Stimulated activated CD4-positive, alpha-beta T cell treated with anti-CD3 and anti-CD28 coated beads, Interleukin-2, amount 100 ng/mL, for 24 hours (primary cell): ENCODE measurements at regions not wholly inside any gene's neighbourhood (a gene's known extent, or its start where the extent isn't known, plus 50 kb on each side); places are given as distances from the start of the nearest gene placed in this dataset.
A peak's percentile ranks its signal among the peaks of the same experiment; 100 is the strongest.
"Not testable (repeated sequence)": the region's sequence is repeated elsewhere in the genome, so short reads cannot be mapped to it uniquely, and the experiment has no call there.

Source experiments
- DNase-seq, 2 donors: peaks; one replicate each; pipeline ENCODE4 v3.0.0-alpha.2; 2020

GRCh38 chr3:195969838-195970776, 61.8 kb upstream of the TNK2 start:
- DNase-seq = not testable (repeated sequence)

DNA sequence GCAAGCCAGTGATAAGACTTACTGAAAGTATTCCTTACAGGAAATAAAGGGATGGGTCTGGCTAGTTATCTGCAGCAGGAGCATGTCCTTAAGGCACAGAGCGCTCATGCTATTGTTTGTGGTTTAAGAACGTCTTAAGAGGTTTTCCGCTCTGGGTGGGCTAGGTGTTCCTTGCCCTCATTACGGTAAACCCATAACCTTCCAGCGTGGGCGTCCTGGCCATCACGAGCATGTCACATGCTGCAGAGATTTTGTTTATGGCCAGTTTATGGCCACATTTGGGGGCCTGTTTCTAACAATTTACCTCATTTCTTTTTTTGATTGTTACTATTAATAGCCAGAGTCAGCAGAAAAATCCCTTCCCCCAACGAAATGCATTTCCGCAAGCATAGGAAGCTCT, 61.0 kb upstream of the TNK2 start:
- not testable (repeated sequence) for DNase-seq

GRCh38 chr3:195968104-195968503, 59.8 kb upstream of the TNK2 start:
- DNase-seq = not testable (repeated sequence)

DNA sequence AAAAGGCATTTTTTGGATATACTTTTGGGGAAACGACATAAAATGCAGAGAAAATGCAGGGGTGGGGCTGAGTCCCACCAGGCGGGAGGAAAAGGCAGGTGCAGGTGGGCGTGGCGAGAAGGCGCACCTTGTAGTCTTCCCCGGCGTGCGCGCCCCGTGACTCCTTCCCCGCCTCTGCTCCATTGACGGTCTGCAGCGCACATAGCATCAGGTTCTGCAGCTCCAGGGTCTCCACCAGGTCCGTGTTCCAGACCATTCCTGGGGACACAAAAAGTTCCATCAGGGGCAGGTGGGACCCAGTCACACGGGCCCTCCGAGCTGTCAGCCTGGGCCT, 59.0 kb upstream of the TNK2 start:
- not testable (repeated sequence) for DNase-seq

DNA sequence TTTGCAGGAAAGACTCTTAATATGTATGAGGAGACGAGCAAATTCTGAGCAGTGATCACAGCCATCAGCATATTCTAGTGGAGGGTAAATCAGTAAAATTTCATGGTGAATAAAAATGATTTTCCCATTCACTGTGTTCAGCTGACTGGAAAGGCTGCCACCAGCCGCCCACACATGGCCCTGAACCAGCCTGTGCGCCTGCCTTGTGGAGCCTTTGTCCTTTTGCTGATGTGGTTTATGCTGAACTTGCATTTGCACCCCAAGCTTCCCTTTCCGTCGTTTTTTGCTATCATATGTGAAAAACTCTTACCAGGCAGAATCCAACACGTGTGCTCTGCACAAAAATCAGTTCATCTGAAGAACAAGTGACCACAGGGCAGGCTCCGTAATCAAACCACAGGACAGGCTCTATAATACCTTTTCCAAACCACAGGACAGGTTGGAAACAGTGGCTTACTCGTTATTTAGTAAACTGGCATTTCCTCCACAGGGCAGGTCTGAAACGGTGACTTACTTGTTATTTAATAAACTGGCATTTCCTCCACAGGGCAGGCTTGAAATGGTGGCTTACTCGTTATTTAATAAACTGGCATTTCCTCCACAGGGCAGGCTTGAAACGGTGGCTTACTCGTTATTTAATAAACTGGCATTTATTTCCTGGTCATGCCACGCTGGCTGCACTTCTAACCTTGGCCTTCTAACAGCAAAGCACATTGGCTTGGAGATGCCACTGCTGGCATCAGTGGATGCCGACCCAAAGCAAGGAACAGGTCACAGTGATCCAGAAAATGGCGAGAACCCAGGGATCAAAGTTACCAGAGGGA, 58.4 kb upstream of the TNK2 start:
- not testable (repeated sequence) for DNase-seq

GRCh38 chr3:195965217-195965616, 56.9 kb upstream of the TNK2 start:
- DNase-seq = not testable (repeated sequence)

DNA sequence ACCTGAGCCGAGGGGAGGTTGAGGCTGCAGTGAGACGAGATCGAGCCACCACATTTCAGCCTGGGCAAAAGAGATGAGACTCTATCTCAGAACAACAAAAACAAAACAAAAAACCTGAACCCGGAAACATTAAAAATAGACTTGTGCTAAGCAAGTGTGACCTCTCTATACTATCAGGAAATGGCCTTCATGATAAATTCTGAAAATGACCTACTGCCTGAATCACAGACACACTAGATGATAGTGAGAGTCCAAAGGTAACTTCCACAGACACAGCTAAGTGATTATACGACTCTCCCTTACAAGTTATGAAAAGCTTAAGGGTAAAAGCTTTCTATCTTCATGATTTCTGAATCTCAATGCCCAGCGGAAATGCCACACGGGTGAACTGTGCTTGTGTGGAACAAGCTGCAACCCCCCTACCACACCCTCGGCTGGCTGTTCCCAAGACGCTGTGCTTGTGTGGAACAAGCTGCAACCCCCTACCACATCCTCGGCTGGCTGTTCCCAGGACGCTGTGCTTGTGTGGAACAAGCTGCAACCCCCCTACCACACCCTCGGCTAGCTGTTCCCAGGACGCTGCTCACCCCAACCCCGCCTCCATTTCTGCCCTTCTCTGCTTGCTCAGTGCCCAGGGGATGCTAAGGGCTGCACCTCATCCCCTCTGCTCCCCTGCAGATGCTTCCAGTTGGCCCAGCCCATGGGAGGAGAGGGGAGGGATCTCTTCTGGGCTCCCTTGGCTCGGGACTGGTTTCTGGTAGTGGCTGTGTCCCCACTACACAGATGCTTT, 56.2 kb upstream of the TNK2 start:
- not testable (repeated sequence) for DNase-seq

DNA sequence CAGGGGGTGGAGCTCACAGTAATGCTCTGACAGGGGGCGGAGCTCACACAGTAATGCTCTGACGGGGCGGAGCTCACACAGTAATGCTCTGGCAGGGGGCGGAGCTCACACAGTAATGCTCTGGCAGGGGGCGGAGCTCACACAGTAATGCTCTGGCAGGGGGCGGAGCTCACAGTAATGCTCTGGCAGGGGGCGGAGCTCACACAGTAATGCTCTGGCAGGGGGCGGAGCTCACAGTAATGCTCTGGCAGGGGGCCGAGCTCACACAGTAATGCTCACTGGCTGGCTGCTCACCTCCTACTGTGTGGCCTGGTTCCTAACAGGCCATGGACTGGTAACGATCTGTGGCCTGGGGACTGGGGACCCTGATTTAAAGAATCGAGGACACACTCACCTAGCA, 53.9 kb upstream of the TNK2 start:
- not testable (repeated sequence) for DNase-seq

DNA sequence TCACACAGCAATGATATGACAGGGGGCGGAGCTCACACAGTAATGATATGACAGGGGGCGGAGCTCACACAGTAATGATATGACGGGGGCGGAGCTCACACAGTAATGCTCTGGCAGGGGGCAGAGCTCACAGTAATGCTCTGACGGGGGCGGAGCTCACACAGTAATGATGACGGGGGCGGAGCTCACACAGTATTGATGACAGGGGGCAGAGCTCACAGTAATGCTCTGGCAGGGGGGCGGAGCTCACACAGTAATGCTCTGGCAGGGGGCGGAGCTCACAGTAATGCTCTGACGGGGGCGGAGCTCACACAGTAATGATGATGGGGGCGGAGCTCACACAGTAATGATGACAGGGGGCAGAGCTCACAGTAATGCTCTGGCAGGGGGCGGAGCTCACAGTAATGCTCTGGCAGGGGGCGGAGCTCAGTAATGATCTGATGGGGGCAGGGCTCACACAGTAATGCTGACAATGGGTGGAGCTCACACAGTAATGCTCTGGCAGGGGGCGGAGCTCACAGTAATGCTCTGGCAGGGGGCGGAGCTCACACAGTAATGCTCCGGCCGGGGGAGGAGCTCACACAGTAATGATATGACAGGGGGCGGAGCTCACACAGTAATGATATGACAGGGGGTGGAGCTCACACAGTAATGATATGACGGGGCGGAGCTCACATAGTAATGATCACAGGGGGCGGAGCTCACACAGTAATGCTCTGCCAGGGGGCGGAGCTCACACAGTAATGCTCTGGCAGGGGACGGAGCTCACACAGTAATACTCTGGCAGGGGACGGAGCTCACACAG, 52.8 kb upstream of the TNK2 start:
- peak; percentile 34 to 35 for DNase-seq

DNA sequence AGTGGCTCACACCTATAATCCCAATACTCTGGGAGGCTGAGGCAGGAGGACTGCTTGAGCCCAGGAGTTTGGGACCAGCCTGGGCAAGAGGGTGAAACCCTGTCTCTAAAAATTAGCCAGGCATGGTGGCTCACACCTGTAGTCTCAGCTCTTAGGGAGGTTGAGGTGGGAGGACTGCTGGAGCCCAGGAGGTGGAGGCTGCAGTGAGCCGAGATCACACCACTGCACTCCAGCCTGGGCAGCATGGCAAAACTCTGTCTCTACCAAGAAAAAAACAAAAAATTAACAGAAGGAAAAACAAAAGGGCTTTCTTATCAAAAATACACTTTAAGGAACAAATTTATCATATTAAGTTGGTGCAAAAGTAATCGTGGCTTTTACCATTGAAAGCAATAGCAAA, 51.8 kb upstream of the TNK2 start:
- not testable (repeated sequence) for DNase-seq

DNA sequence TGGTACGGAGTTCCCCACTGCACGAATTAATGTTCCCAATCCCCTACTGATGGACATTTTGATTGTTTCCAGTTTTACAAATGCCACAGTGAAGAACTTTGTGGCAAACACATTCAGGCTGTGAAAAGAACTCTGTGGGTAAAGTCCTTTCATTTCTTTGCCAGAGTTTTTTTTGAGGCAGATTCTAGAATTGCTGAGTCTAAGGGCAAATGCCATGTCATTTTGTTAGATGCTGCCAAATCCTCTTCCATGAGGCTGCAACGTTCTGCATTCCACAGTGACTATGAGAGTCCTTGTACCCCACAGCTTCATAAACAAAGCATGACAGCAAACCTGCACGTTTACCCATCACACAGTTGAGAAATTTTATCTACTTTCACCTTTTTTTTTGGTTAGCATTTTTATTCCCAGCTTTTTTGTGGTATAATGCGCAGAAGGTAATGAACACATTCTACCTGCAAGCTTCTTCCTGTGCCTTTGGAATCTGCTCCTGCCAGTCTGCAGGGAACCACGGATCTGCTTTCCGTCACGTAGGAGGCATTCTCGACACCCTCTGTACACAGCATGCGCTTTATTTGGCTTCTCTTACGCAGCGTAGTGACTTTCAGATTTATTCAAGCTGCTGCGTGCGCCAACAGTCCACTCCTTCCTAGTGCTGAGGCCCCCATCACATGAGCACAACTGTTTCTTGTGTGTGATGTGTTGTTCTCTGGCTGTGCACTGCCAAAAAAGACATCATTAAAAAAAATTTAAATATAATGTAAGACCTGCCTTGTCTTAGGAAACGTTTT, 51.2 kb upstream of the TNK2 start:
- not testable (repeated sequence) for DNase-seq

DNA sequence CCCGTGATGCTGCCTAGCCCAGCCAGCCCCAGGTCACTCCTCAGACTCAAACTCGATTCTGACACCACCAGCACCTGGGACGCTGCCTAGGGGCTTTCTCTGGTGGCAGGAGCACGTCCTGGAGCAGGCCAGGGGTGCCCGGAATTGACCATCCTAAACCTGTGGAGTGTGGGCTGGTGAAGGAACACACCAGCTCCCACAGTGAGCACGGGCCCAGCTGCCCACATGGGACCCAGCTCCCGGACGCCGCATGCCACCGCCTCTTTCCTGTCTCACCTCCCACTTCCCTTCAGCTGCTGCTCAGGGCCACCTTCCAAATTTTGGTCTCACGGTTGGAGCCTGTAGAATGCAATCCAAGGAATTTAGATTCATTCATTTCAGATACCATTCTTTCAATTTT, 50.4 kb upstream of the TNK2 start:
- DNase-seq = not testable (repeated sequence)
